Panc1 (cell line): ENCODE measurements at regions not wholly inside any gene's neighbourhood (a gene's known extent, or its start where the extent isn't known, plus 50 kb on each side); places are given as distances from the start of the nearest gene placed in this dataset.

ENCODE experiments used
- ATAC-seq: fragments of 200-7000 bp; cut with Tn5 transposase; 2 replicates; pipeline ENCODE4 v1.9.1; 2020; ENCODE audit warnings: mild to moderate bottlenecking, moderate library complexity
- BruUV-seq: library from RNA; stranded (reverse); fragments of 400-500 nt; replicated peaks from 2 replicates; lab custom pipeline; 2021; lab: Mats Ljungman, UMichigan
- CTCF ChIA-PET: fragments of 300-600 bp; sonication (Branson Sonifier 250); formaldehyde crosslinking; loops from one replicate; lab custom pipeline; 2022; ENCODE audit warnings: antibody characterized with exemption; lab: Charles Lee
- POLR2A ChIA-PET: fragments of 300-600 bp; sonication (Branson Sonifier 250); formaldehyde crosslinking; loops from one replicate; lab custom pipeline; 2022; ENCODE audit warnings: antibody characterized with exemption; lab: Charles Lee
- DNase-seq: peaks from one replicate; pipeline ENCODE4 v3.0.0-alpha.2; 2010; ENCODE audit warnings: low read depth, low spot score
- H3K27ac ChIP-seq: 2 replicates; pipeline ENCODE4 v1.5.1; 2011; ENCODE audit warnings: mild to moderate bottlenecking, low read length, inconsistent platforms
- H3K27me3 ChIP-seq: fragments of 200-500 bp; sonication (Bioruptor generic); 2 replicates; pipeline ENCODE4 v1.6.0; 2014; ENCODE audit warnings: low read length, inconsistent platforms; ENCODE audit not compliant: control insufficient read depth, insufficient read depth
- H3K36me3 ChIP-seq: fragments of 200-500 bp; sonication (Bioruptor generic); 2 replicates; pipeline ENCODE4 v1.5.1; 2014; ENCODE audit warnings: inconsistent platforms, mild to moderate bottlenecking, low read length, moderate library complexity; ENCODE audit not compliant: control insufficient read depth, insufficient read depth
- H3K4me1 ChIP-seq: 2 replicates; pipeline ENCODE4 v1.5.1; 2011; ENCODE audit warnings: inconsistent platforms, mild to moderate bottlenecking, low read length, moderate library complexity; ENCODE audit not compliant: control insufficient read depth, insufficient read depth
- H3K4me3 ChIP-seq, 2 experiments: 2 replicates each; pipeline ENCODE4 v1.5.1; 2011 to 2012; ENCODE audit warnings: low read depth in 2 of 2, low read length in 2 of 2, mild to moderate bottlenecking in 2 of 2, inconsistent platforms in 1 of 2, moderate library complexity in 1 of 2
- H3K9me3 ChIP-seq: fragments of 200-500 bp; sonication (Bioruptor generic); 2 replicates; pipeline ENCODE4 v1.5.1; 2014; ENCODE audit warnings: low read depth, mild to moderate bottlenecking, inconsistent platforms, low read length, moderate library complexity; ENCODE audit not compliant: control insufficient read depth, insufficient read depth
- POLR2AphosphoS5 ChIP-seq: IDR thresholded peaks from 2 replicates; pipeline ENCODE4 v1.6.1; 2012; ENCODE audit warnings: mild to moderate bottlenecking, low read depth, low read length, moderate library complexity
- SIN3A ChIP-seq: IDR thresholded peaks from 2 replicates; pipeline ENCODE4 v1.6.1; 2012; ENCODE audit warnings: low read depth, mild to moderate bottlenecking, low read length, moderate library complexity, borderline replicate concordance; ENCODE audit not compliant: insufficient read depth
- TCF7L2 ChIP-seq: IDR thresholded peaks from 2 replicates; pipeline ENCODE4 v1.6.1; 2011; ENCODE audit warnings: mild to moderate bottlenecking, low read depth, low read length, inconsistent platforms
- in situ Hi-C: cut with HindIII; loops from 2 replicates; pipeline ENCODE4 v1.10.0; 2016; ENCODE audit warnings: low sequenced_read_pairs, low pct_unique_long_range_greater_than_20kb
- intact Hi-C: fragments of 100-400 bp; cut with micrococcal nuclease; formaldehyde crosslinking; loops from one replicate; pipeline ENCODE4 v1.10.0; 2022; ENCODE audit not compliant: unreplicated experiment
- TF ChIP-seq, protein P1 (sequence below): fragments of 450-650 bp; IDR thresholded peaks from 2 replicates; pipeline ENCODE4 v1.5.1; 2017; ENCODE audit warnings: mild to moderate bottlenecking
- TF ChIP-seq, protein P2 (sequence below), 2 experiments: IDR thresholded peaks; 2 replicates each; pipeline ENCODE4 v1.6.1; 2011 to 2012; ENCODE audit warnings: low read depth in 2 of 2, control low read depth in 1 of 2, low read length in 1 of 2, mild to moderate bottlenecking in 1 of 2, moderate library complexity in 1 of 2; ENCODE audit not compliant: insufficient read depth in 1 of 2

DNA sequence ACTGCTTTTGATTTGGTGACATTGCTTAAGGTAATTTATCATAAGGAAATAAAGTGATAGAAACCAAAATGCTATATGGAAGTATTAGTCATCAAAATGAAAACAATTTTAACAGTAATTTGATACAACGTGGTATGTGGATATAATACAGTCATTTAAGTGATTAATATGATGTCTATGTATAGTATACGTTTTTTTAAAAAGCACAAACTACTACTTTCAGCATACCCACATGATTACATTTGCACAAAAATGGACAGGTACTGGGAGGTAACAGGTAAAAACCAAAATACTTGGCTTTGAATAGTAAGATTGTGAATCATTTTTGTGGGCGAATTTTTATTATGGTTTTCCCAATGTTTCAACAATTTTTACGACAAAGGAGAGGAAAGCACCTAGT lies 97.6 kb downstream of the OGFRL1 start:
- in situ Hi-C loops (no loop called here), intact Hi-C loops (loop anchor here (10.0 kb wide), 1 partner anchor 699 kb away; no protein-coding TSS in a partner anchor)
- TF ChIP-seq, protein P1, sequence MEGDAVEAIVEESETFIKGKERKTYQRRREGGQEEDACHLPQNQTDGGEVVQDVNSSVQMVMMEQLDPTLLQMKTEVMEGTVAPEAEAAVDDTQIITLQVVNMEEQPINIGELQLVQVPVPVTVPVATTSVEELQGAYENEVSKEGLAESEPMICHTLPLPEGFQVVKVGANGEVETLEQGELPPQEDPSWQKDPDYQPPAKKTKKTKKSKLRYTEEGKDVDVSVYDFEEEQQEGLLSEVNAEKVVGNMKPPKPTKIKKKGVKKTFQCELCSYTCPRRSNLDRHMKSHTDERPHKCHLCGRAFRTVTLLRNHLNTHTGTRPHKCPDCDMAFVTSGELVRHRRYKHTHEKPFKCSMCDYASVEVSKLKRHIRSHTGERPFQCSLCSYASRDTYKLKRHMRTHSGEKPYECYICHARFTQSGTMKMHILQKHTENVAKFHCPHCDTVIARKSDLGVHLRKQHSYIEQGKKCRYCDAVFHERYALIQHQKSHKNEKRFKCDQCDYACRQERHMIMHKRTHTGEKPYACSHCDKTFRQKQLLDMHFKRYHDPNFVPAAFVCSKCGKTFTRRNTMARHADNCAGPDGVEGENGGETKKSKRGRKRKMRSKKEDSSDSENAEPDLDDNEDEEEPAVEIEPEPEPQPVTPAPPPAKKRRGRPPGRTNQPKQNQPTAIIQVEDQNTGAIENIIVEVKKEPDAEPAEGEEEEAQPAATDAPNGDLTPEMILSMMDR = no peak
- no peak for TF ChIP-seq TCF7L2
- TF ChIP-seq, protein P2, sequence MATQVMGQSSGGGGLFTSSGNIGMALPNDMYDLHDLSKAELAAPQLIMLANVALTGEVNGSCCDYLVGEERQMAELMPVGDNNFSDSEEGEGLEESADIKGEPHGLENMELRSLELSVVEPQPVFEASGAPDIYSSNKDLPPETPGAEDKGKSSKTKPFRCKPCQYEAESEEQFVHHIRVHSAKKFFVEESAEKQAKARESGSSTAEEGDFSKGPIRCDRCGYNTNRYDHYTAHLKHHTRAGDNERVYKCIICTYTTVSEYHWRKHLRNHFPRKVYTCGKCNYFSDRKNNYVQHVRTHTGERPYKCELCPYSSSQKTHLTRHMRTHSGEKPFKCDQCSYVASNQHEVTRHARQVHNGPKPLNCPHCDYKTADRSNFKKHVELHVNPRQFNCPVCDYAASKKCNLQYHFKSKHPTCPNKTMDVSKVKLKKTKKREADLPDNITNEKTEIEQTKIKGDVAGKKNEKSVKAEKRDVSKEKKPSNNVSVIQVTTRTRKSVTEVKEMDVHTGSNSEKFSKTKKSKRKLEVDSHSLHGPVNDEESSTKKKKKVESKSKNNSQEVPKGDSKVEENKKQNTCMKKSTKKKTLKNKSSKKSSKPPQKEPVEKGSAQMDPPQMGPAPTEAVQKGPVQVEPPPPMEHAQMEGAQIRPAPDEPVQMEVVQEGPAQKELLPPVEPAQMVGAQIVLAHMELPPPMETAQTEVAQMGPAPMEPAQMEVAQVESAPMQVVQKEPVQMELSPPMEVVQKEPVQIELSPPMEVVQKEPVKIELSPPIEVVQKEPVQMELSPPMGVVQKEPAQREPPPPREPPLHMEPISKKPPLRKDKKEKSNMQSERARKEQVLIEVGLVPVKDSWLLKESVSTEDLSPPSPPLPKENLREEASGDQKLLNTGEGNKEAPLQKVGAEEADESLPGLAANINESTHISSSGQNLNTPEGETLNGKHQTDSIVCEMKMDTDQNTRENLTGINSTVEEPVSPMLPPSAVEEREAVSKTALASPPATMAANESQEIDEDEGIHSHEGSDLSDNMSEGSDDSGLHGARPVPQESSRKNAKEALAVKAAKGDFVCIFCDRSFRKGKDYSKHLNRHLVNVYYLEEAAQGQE (IDR thresholded peaks at IDR 0.05; ENCODE audit: insufficient read depth in 1 of 2, low read depth in 2 of 2, low read length in 1 of 2) = no peak
- no peak for TF ChIP-seq SIN3A
- TF ChIP-seq POLR2AphosphoS5 = no peak
- peak overlapping the region; percentile 75 for H3K27ac ChIP-seq
- DNase-seq = no peak
- no peaks in the 10 kb centered on the region for H3K27me3 ChIP-seq
- no peak overlapping the region for H3K4me3 ChIP-seq
- ATAC-seq = no peak
- no peaks in the 10 kb centered on the region for H3K9me3 ChIP-seq
- POLR2A ChIA-PET = no interaction called here
- BruUV-seq = no TSS peak
- peaks cover 71% of the 10 kb centered on the region for H3K4me1 ChIP-seq
- CTCF ChIA-PET = interaction anchor here (0.6 kb wide), 2 partner anchors 110 to 230 kb away, joined by 8 read pairs; no protein-coding TSS in a partner anchor
- H3K36me3 ChIP-seq = peaks cover 11% of the 10 kb centered on the region

DNA sequence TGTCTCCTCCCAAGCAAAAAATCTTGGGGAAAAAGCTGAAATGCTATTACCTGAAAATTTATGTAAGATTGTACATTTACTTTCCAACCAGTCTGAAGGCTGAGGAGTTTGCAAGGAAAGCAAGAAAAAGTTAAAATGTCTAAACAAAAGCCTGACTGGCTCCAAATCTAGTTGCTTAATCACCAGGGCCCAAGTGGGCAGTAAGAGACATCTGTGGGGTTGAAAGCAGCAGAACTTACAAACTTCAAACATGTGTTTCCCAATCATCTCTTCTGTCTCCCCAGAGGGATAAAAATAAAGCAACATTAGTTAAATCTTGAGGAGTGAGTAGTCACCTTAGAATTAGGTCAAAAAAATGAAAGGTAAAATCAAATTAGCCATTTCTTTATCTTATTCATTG lies 98.6 kb downstream of the OGFRL1 start:
- Histone ChIP-seq H3K27me3 (no peaks in the 10 kb centered on the region), H3K9me3 (no peaks in the 10 kb centered on the region), H3K4me3 (no peak overlapping the region), H3K36me3 (peaks cover 11% of the 10 kb centered on the region), H3K4me1 (peaks cover 78% of the 10 kb centered on the region), H3K27ac (peak overlapping the region; percentile 79)
- no peak for ATAC-seq
- no peak for DNase-seq
- ChIA-PET CTCF (no interaction called here), POLR2A (interaction anchor here (0.6 kb wide), 1 partner anchor 20 kb away, joined by 4 read pairs; no protein-coding TSS in a partner anchor)
- no TSS peak for BruUV-seq
- TF ChIP-seq TCF7L2 (no peak), POLR2AphosphoS5 (no peak), SIN3A (no peak)
- TF ChIP-seq, protein P2 (IDR thresholded peaks at IDR 0.05; ENCODE audit: insufficient read depth in 1 of 2, low read depth in 2 of 2, low read length in 1 of 2) = no peak
- TF ChIP-seq, protein P1 = no peak
- intact Hi-C loops (loop anchor here (10.0 kb wide), 1 partner anchor 698 kb away; no protein-coding TSS in a partner anchor), in situ Hi-C loops (no loop called here)
